Activated T-helper 1 cell treated with Interleukin-2 at 50 U/mL for 16 hours (primary cell): ENCODE measurements at regions not wholly inside any gene's neighbourhood (a gene's known extent, or its start where the extent isn't known, plus 50 kb on each side); places are given as distances from the start of the nearest gene placed in this dataset.

Source experiments
- DNase-seq: peaks from one replicate; pipeline ENCODE4 v3.0.0-alpha.2; 2020; ENCODE audit warnings: low read depth

GRCh38 chr11:70742553-70743291 is 344.4 kb downstream of the CTTN start:
- DNase-seq = no peak

GRCh38 chr11:70743329-70743728 is 345.0 kb downstream of the CTTN start:
- DNase-seq = no peak

GRCh38 chr11:70743941-70744351 is 345.6 kb downstream of the CTTN start:
- no peak for DNase-seq

- DNase-seq = no peak
Observed at GRCh38 chr11:70744396-70745185, 346.3 kb downstream of the CTTN start.

GRCh38 chr11:70745451-70745850 is 347.1 kb downstream of the CTTN start:
- no peak for DNase-seq

GRCh38 chr11:70745941-70746340 is 347.6 kb downstream of the CTTN start:
- DNase-seq = no peak

- no peak for DNase-seq
Observed at GRCh38 chr11:70746351-70746750, 348.0 kb downstream of the CTTN start.

- no peak for DNase-seq
Observed at GRCh38 chr11:70747285-70747684, 349.0 kb downstream of the CTTN start.

- no peak for DNase-seq
Observed at GRCh38 chr11:70747921-70748320, 349.6 kb downstream of the CTTN start.

- no peak for DNase-seq
Observed at GRCh38 chr11:70751142-70751734, 352.9 kb downstream of the CTTN start.

GRCh38 chr11:70755410-70756158 is 357.3 kb downstream of the CTTN start:
- DNase-seq = peak; percentile 13

GRCh38 chr11:70756341-70756740 is 358.0 kb downstream of the CTTN start:
- DNase-seq = no peak

- no peak for DNase-seq
Observed at GRCh38 chr11:70756756-70757155, 358.4 kb downstream of the CTTN start.

GRCh38 chr11:70757241-70757640 is 358.9 kb downstream of the CTTN start:
- no peak for DNase-seq

- DNase-seq = no peak
Observed at GRCh38 chr11:70758206-70758605, 359.9 kb downstream of the CTTN start.

GRCh38 chr11:70759846-70760245 is 361.5 kb downstream of the CTTN start:
- no peak for DNase-seq

- no peak for DNase-seq
Observed at GRCh38 chr11:70760416-70761020, 362.2 kb downstream of the CTTN start.

GRCh38 chr11:70761094-70761907 is 363.0 kb downstream of the CTTN start:
- no peak for DNase-seq

GRCh38 chr11:70761908-70762337 is 363.6 kb downstream of the CTTN start:
- DNase-seq = no peak

- no peak for DNase-seq
Observed at GRCh38 chr11:70762810-70763209, 364.5 kb downstream of the CTTN start.

- DNase-seq = no peak
Observed at GRCh38 chr11:70763606-70764005, 365.3 kb downstream of the CTTN start.
